Uterus (tissue), 2 donors: ENCODE measurements at regions not wholly inside any gene's neighbourhood (a gene's known extent, or its start where the extent isn't known, plus 50 kb on each side); places are given as distances from the start of the nearest gene placed in this dataset.

Source experiments
- POLR2A ChIP-seq, 2 donors: fragments of 450-650 bp; IDR thresholded peaks; one replicate each; pipeline ENCODE4 v1.6.1; 2016; ENCODE audit warnings: antibody characterized with exemption in 2 of 2, mild to moderate bottlenecking in 1 of 2, moderate library complexity in 1 of 2
- TF ChIP-seq, protein P1 (sequence below), 4 experiments: fragments of 200-600 bp in 2 of 4; fragments of 450-650 bp in 2 of 4; sonication (generic) in 2 of 4; IDR thresholded peaks; one replicate each; pipeline ENCODE4 v1.5.1; 2016 to 2019; ENCODE audit warnings: antibody characterized with exemption in 4 of 4, mild to moderate bottlenecking in 2 of 4, moderate library complexity in 1 of 4

DNA sequence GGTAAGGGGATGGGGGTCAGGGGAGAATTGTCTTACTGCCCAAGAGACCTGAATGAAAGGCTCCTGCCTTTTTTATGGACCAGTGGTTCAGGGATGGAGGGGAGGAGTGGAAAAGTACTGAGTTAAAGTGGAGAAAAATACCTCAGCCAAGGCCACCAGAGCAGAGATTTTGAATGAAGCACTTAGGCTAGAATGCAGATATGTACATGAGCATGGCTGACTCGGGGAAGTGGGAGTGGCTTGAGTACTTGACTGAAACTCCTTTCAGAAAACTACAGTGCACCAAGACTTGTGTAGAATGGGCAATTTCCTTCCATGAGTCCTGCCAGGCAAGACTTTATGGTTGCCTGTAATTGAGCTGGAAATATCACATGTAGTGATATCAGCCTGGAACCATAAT, 429.6 kb upstream of the LRRC7 start:
- no peak for TF ChIP-seq POLR2A (IDR thresholded peaks at IDR 0.05)
- TF ChIP-seq, protein P1, sequence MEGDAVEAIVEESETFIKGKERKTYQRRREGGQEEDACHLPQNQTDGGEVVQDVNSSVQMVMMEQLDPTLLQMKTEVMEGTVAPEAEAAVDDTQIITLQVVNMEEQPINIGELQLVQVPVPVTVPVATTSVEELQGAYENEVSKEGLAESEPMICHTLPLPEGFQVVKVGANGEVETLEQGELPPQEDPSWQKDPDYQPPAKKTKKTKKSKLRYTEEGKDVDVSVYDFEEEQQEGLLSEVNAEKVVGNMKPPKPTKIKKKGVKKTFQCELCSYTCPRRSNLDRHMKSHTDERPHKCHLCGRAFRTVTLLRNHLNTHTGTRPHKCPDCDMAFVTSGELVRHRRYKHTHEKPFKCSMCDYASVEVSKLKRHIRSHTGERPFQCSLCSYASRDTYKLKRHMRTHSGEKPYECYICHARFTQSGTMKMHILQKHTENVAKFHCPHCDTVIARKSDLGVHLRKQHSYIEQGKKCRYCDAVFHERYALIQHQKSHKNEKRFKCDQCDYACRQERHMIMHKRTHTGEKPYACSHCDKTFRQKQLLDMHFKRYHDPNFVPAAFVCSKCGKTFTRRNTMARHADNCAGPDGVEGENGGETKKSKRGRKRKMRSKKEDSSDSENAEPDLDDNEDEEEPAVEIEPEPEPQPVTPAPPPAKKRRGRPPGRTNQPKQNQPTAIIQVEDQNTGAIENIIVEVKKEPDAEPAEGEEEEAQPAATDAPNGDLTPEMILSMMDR (IDR thresholded peaks at IDR 0.05), result no peak
